IMR-90 (cell line): ENCODE measurements at regions not wholly inside any gene's neighbourhood (a gene's known extent, or its start where the extent isn't known, plus 50 kb on each side); places are given as distances from the start of the nearest gene placed in this dataset.

Source experiments
- ATAC-seq: fragments of 200-7000 bp; cut with Tn5 transposase; 2 replicates; pipeline ENCODE4 v1.9.1; 2020; ENCODE audit warnings: low read depth, mild to moderate bottlenecking, moderate library complexity
- BruUV-seq: library from RNA; stranded (reverse); fragments of 400-500 nt; replicated peaks from 2 replicates; lab custom pipeline; 2021; lab: Mats Ljungman, UMichigan
- CTCF ChIA-PET: fragments of 300-600 bp; formaldehyde crosslinking; extraction: SDS; loops from one replicate; lab custom pipeline; 2021; ENCODE audit warnings: antibody characterized with exemption; lab: Yijun Ruan, JAX
- POLR2A ChIA-PET: fragments of 300-600 bp; sonication (Branson Sonifier 250); formaldehyde crosslinking; loops from one replicate; lab custom pipeline; 2022; ENCODE audit warnings: antibody characterized with exemption; ENCODE audit not compliant: unreplicated experiment; lab: Charles Lee
- DNase-seq: peaks from one replicate; pipeline ENCODE4 v3.0.0; 2013
- H2AFZ ChIP-seq: replicated peaks from 2 replicates; pipeline ENCODE3; 2013; ENCODE audit warnings: low read length, mild to moderate bottlenecking; ENCODE audit not compliant: poor library complexity
- H2AK5ac ChIP-seq: 2 replicates; pipeline ENCODE4 v1.6.1; 2013; ENCODE audit warnings: low read depth, low read length, inconsistent platforms
- H2AK9ac ChIP-seq: replicated peaks from 2 replicates; pipeline ENCODE3; 2013; ENCODE audit warnings: mild to moderate bottlenecking, low read depth, low read length, moderate library complexity; ENCODE audit not compliant: poor library complexity
- H2BK120ac ChIP-seq: 2 replicates; pipeline ENCODE4 v1.6.1; 2013; ENCODE audit warnings: low read depth, low read length, inconsistent platforms
- H2BK15ac ChIP-seq: 3 replicates; pipeline ENCODE4 v1.6.1; 2013; ENCODE audit warnings: low read depth, low read length, inconsistent platforms
- H2BK20ac ChIP-seq: 2 replicates; pipeline ENCODE4 v1.6.1; 2013; ENCODE audit warnings: low read depth, mild to moderate bottlenecking, inconsistent platforms, low read length, moderate library complexity
- H2BK5ac ChIP-seq: 2 replicates; pipeline ENCODE4 v1.6.1; 2013; ENCODE audit warnings: mild to moderate bottlenecking, low read depth, low read length, inconsistent platforms; ENCODE audit not compliant: poor library complexity, severe bottlenecking
- H3K14ac ChIP-seq: replicated peaks from 2 replicates; pipeline ENCODE4 v1.6.1; 2013; ENCODE audit warnings: low read depth, low read length, inconsistent platforms
- H3K18ac ChIP-seq: 2 replicates; pipeline ENCODE4 v1.6.1; 2013; ENCODE audit warnings: low read depth, low read length, control low read depth
- H3K23ac ChIP-seq: 2 replicates; pipeline ENCODE4 v1.6.1; 2013; ENCODE audit warnings: low read depth, low read length, inconsistent platforms
- H3K27ac ChIP-seq: 2 replicates; pipeline ENCODE4 v1.5.1; 2013; ENCODE audit warnings: mild to moderate bottlenecking, control low read depth, low read length; ENCODE audit not compliant: insufficient read depth
- H3K27me3 ChIP-seq: 2 replicates; pipeline ENCODE4 v1.6.1; 2013; ENCODE audit warnings: low read length; ENCODE audit not compliant: control insufficient read depth, insufficient read depth
- H3K36me3 ChIP-seq: 2 replicates; pipeline ENCODE4 v1.6.1; 2013; ENCODE audit warnings: low read length, mixed read lengths; ENCODE audit not compliant: control insufficient read depth, insufficient read depth
- H3K4ac ChIP-seq: 2 replicates; pipeline ENCODE4 v1.6.1; 2013; ENCODE audit warnings: low read depth, low read length, inconsistent platforms
- H3K4me1 ChIP-seq: 2 replicates; pipeline ENCODE4 v1.6.1; 2013; ENCODE audit warnings: low read length, mixed read lengths; ENCODE audit not compliant: control insufficient read depth, insufficient read depth
- H3K4me2 ChIP-seq: 2 replicates; pipeline ENCODE4 v1.6.1; 2013; ENCODE audit warnings: low read depth, mild to moderate bottlenecking, control low read depth, low read length, moderate library complexity
- H3K4me3 ChIP-seq: 2 replicates; pipeline ENCODE4 v1.5.1; 2013; ENCODE audit warnings: low read depth, mild to moderate bottlenecking, control low read depth, low read length, moderate library complexity; ENCODE audit not compliant: insufficient read depth
- H3K56ac ChIP-seq: 2 replicates; pipeline ENCODE4 v1.6.1; 2013; ENCODE audit warnings: low read length, inconsistent platforms; ENCODE audit not compliant: insufficient read depth; ENCODE audit errors: extremely low read depth
- H3K79me1 ChIP-seq, 2 experiments: 2 replicates each; pipeline ENCODE4 v1.6.1; 2013; ENCODE audit warnings: low read length in 2 of 2, inconsistent platforms in 1 of 2, low read depth in 1 of 2
- H3K9ac ChIP-seq: 2 replicates; pipeline ENCODE4 v1.6.1; 2013; ENCODE audit warnings: low read depth, low read length, control low read depth
- H3K9me1 ChIP-seq: 2 replicates; pipeline ENCODE4 v1.6.1; 2013; ENCODE audit warnings: low read length, inconsistent platforms; ENCODE audit not compliant: insufficient read depth
- H3K9me3 ChIP-seq: 2 replicates; pipeline ENCODE4 v1.6.1; 2013; ENCODE audit warnings: low read length; ENCODE audit not compliant: control insufficient read depth, insufficient read depth
- H4K20me1 ChIP-seq: 2 replicates; pipeline ENCODE4 v1.6.1; 2013; ENCODE audit warnings: low read length, inconsistent platforms; ENCODE audit not compliant: insufficient read depth
- H4K5ac ChIP-seq: 2 replicates; pipeline ENCODE4 v1.6.1; 2013; ENCODE audit warnings: mild to moderate bottlenecking, low read depth, low read length, control low read depth
- H4K8ac ChIP-seq, 2 experiments: 2 replicates each; pipeline ENCODE4 v1.6.1; 2013; ENCODE audit warnings: low read depth in 2 of 2, low read length in 2 of 2, control low read depth in 1 of 2, inconsistent platforms in 1 of 2
- H4K91ac ChIP-seq: 2 replicates; pipeline ENCODE4 v1.6.1; 2013; ENCODE audit warnings: low read depth, low read length, inconsistent platforms; ENCODE audit not compliant: insufficient read depth
- BHLHE40 ChIP-seq: fragments of 150-350 bp; IDR thresholded peaks from 2 replicates; pipeline ENCODE4 v1.6.1; 2016; ENCODE audit warnings: mild to moderate bottlenecking, low read depth, low read length
- CEBPB ChIP-seq: IDR thresholded peaks from 2 replicates; pipeline ENCODE4 v1.6.1; 2012; ENCODE audit warnings: low read depth, low read length, improper control_type of control experiment
- CHD1 ChIP-seq: IDR thresholded peaks from 2 replicates; pipeline ENCODE4 v1.6.1; 2012; ENCODE audit warnings: low read depth, low read length, improper control_type of control experiment
- FOS ChIP-seq: fragments of 150-350 bp; IDR thresholded peaks from 2 replicates; pipeline ENCODE4 v1.6.1; 2016; ENCODE audit warnings: low read depth, low read length
- MAFK ChIP-seq: IDR thresholded peaks from 2 replicates; pipeline ENCODE4 v1.6.1; 2012; ENCODE audit warnings: low read depth, low read length, improper control_type of control experiment
- MAZ ChIP-seq: IDR thresholded peaks from 2 replicates; pipeline ENCODE4 v1.6.1; 2012; ENCODE audit warnings: low read depth, mild to moderate bottlenecking, low read length, improper control_type of control experiment, moderate library complexity, borderline replicate concordance
- MXI1 ChIP-seq: IDR thresholded peaks from 2 replicates; pipeline ENCODE4 v1.6.1; 2012; ENCODE audit warnings: low read depth, mild to moderate bottlenecking, low read length, moderate library complexity, borderline replicate concordance
- NFE2L2 ChIP-seq: fragments of 150-350 bp; IDR thresholded peaks from 2 replicates; pipeline ENCODE4 v1.6.1; 2016; ENCODE audit warnings: low read depth, mild to moderate bottlenecking, low read length
- POLR2A ChIP-seq: IDR thresholded peaks from 2 replicates; pipeline ENCODE4 v1.6.1; 2012; ENCODE audit warnings: mild to moderate bottlenecking, low read depth, low read length
- RAD21 ChIP-seq: IDR thresholded peaks from 2 replicates; pipeline ENCODE4 v1.6.1; 2012; ENCODE audit warnings: low read length, improper control_type of control experiment
- RCOR1 ChIP-seq: IDR thresholded peaks from 2 replicates; pipeline ENCODE4 v1.6.1; 2012; ENCODE audit warnings: mild to moderate bottlenecking, low read length, improper control_type of control experiment; ENCODE audit not compliant: insufficient replicate concordance
- RFX5 ChIP-seq: IDR thresholded peaks from 2 replicates; pipeline ENCODE4 v1.8.0; 2012; ENCODE audit warnings: low read depth, mild to moderate bottlenecking, low read length, moderate library complexity
- SMC3 ChIP-seq: fragments of 150-350 bp; IDR thresholded peaks from 2 replicates; pipeline ENCODE4 v1.6.1; 2016; ENCODE audit warnings: low read depth, mild to moderate bottlenecking, antibody characterized with exemption, low read length, moderate library complexity
- WGBS, 2 experiments: methylation state at CpG; one replicate each; pipeline versions ENCODE4 v1.1.5 to v1.1.7; 2013; ENCODE audit warnings: missing lambda C conversion rate in 2 of 2; ENCODE audit not compliant: insufficient read length in 1 of 2; ENCODE audit errors: extremely low coverage in 2 of 2; 5-methylcytosine and 5-hydroxymethylcytosine counted together
- dilution Hi-C: fragments of 300-500 bp; cut with HindIII; formaldehyde crosslinking; loops from one replicate; pipeline ENCODE4 v1.14.3; 2018; ENCODE audit warnings: low sequenced_read_pairs; ENCODE audit not compliant: unreplicated experiment
- in situ Hi-C: fragments of 300-500 bp; cut with MboI; formaldehyde crosslinking; loops from 3 replicates; pipeline ENCODE4 v1.14.3; 2019; ENCODE audit warnings: low sequenced_read_pairs, inconsistent platforms, mixed read lengths
- intact Hi-C: fragments of 100-400 bp; cut with micrococcal nuclease; formaldehyde crosslinking; loops from 2 replicates; pipeline ENCODE4 v1.10.0; 2022
- TF ChIP-seq, protein P1 (sequence below): fragments of 150-350 bp; IDR thresholded peaks from 2 replicates; pipeline ENCODE4 v1.6.1; 2016; ENCODE audit warnings: low read depth, mild to moderate bottlenecking, low read length, moderate library complexity, borderline replicate concordance
- TF ChIP-seq, protein P2 (sequence below): conservative IDR thresholded peaks from 2 replicates; pipeline ENCODE4 v1.5.1; 2012; ENCODE audit warnings: mild to moderate bottlenecking, low read depth, low read length, improper control_type of control experiment
- TF ChIP-seq, protein P3 (sequence below): fragments of 150-350 bp; IDR thresholded peaks from 2 replicates; pipeline ENCODE4 v1.6.1; 2017; ENCODE audit warnings: mild to moderate bottlenecking, antibody characterized with exemption, low read length, low read depth

DNA sequence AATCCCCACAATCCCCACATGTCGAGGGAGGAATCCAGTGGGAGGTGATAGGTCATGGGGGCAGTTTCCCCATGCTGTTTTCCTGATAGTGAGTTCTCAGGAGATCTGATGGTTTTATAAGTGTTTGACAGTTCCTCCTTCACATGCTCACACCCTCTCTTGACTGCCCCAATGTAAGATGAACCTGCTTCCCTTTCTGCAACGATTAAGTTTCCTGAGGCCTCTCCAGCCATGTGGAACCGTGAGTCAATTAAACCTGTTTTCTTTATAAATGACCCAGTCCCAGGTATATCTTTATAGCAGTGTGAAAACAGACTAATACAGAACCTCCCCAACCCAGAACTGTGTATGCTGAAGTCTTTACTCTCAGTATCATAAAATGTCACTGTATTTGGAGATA is 289.5 kb upstream of the MMADHC start:
- Histone ChIP-seq H3K79me1 (no peaks in the 10 kb centered on the region), H3K18ac (no peak overlapping the region), H2AK9ac (no peak overlapping the region), H2AK5ac (no peak overlapping the region; the same call in 1 of the 2 replicates), H2BK15ac (no peak overlapping the region), H3K23ac (no peak overlapping the region), H3K36me3 (no peaks in the 10 kb centered on the region), H3K4ac (no peak overlapping the region), H2BK20ac (no peak overlapping the region), H3K27me3 (no peaks in the 10 kb centered on the region), H3K56ac (no peak overlapping the region), H3K14ac (no peak overlapping the region), H2BK5ac (no peak overlapping the region), H3K9me1 (no peaks in the 10 kb centered on the region), H2BK120ac (no peak overlapping the region), H3K4me1 (no peaks in the 10 kb centered on the region; the same call in 1 of the 2 replicates), H4K8ac (no peak overlapping the region), H2AFZ (no peak overlapping the region), H4K5ac (no peak overlapping the region), H4K91ac (no peak overlapping the region), H4K20me1 (no peaks in the 10 kb centered on the region), H3K9ac (no peak overlapping the region), H3K4me3 (no peak overlapping the region), H3K27ac (no peak overlapping the region), H3K4me2 (no peak overlapping the region), H3K9me3 (no peaks in the 10 kb centered on the region)
- TF ChIP-seq RAD21 (no peak), BHLHE40 (no peak), RFX5 (no peak), MAFK (no peak), FOS (no peak), MXI1 (no peak), RCOR1 (no peak), NFE2L2 (no peak), SMC3 (no peak), CEBPB (no peak), MAZ (no peak), CHD1 (no peak), POLR2A (no peak)
- TF ChIP-seq, protein P1, sequence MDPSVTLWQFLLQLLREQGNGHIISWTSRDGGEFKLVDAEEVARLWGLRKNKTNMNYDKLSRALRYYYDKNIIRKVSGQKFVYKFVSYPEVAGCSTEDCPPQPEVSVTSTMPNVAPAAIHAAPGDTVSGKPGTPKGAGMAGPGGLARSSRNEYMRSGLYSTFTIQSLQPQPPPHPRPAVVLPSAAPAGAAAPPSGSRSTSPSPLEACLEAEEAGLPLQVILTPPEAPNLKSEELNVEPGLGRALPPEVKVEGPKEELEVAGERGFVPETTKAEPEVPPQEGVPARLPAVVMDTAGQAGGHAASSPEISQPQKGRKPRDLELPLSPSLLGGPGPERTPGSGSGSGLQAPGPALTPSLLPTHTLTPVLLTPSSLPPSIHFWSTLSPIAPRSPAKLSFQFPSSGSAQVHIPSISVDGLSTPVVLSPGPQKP = no peak
- TF ChIP-seq, protein P2, sequence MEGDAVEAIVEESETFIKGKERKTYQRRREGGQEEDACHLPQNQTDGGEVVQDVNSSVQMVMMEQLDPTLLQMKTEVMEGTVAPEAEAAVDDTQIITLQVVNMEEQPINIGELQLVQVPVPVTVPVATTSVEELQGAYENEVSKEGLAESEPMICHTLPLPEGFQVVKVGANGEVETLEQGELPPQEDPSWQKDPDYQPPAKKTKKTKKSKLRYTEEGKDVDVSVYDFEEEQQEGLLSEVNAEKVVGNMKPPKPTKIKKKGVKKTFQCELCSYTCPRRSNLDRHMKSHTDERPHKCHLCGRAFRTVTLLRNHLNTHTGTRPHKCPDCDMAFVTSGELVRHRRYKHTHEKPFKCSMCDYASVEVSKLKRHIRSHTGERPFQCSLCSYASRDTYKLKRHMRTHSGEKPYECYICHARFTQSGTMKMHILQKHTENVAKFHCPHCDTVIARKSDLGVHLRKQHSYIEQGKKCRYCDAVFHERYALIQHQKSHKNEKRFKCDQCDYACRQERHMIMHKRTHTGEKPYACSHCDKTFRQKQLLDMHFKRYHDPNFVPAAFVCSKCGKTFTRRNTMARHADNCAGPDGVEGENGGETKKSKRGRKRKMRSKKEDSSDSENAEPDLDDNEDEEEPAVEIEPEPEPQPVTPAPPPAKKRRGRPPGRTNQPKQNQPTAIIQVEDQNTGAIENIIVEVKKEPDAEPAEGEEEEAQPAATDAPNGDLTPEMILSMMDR = no peak
- TF ChIP-seq, protein P3, sequence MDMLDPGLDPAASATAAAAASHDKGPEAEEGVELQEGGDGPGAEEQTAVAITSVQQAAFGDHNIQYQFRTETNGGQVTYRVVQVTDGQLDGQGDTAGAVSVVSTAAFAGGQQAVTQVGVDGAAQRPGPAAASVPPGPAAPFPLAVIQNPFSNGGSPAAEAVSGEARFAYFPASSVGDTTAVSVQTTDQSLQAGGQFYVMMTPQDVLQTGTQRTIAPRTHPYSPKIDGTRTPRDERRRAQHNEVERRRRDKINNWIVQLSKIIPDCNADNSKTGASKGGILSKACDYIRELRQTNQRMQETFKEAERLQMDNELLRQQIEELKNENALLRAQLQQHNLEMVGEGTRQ = no peak
- CTCF ChIA-PET = no interaction called here
- ATAC-seq = no peak
- no TSS peak for BruUV-seq
- intact Hi-C loops (loop anchor here (5.0 kb wide), 1 partner anchor 45 kb away; no protein-coding TSS in a partner anchor), in situ Hi-C loops (no loop called here), dilution Hi-C loops (no loop called here)
- no CpG with 5 or more reads among the region's 3 CpGs for WGBS, 2 experiments
- DNase-seq = no peak
- POLR2A ChIA-PET = no interaction called here
